Muscle of arm (tissue), 1 donor: ENCODE measurements at regions not wholly inside any gene's neighbourhood (a gene's known extent, or its start where the extent isn't known, plus 50 kb on each side); places are given as distances from the start of the nearest gene placed in this dataset.
"Not testable (repeated sequence)": the region's sequence is repeated elsewhere in the genome, so short reads cannot be mapped to it uniquely, and the experiment has no call there.

Source experiments
- DNase-seq: peaks from one replicate; pipeline ENCODE4 v3.0.0-alpha.2; 2013

DNA sequence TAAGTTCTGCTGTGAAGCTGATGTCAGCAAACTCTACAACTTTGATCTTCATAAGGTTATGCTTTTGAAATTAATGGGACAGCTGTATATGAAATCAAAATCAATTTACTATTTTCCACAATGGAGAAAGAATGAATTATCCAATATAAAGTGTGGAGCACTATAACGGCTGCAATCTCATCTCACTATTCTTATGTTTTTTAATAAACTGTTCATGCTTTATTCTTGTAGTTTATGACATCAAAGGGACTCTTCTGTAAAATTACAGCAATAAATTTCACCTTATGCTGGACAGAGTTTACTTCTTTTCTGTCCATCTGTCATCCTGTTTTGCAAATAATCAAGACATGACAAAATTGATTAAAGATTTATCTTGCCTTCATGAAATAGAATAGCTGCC, 192.5 kb downstream of the TECRL start:
- DNase-seq = no peak

DNA sequence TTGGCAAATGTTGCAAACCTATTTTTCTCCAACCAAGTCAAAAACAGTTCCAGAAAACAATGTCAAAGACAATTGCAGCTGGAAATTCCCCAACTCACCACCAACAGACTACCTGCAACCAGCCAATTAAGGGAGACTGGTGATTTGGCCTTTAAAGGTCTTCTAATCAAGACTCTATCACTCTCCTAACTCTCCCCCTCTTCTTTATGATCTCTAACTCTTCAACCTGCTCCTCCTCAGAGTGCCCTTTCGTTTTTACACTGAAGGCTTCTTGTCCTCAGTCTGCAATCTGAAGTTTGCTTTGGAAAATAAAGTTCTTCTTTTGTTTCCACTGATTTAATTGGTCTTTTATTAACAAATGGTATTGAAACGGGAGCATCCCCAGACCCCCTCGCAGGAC, 203.9 kb downstream of the TECRL start:
- DNase-seq = no peak

DNA sequence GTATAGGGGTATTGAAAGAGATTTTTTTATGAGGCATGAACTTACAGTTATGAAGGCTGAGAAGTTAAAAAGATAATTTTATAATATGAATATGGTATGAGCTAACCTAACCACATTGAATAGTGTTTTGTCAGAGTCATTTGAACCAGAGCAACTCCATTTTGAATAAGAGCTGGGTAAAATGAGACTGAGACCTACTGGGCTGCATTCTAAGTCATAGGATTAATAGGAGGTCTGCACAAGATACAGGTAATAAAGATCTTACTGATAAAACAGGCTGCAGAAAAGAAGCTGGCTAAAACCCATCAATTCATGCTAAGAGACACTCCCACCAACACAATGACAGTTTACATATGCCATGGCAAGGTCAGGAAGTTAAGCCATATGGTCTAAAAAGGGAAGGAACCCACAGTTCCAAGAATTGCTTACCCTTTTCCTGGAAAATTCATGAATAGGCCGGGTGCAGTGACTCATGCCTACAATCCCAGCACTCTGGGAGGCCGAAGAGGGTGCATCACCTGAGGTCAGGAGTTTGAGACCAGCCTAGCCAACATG, 209.2 kb downstream of the TECRL start:
- no peak for DNase-seq

DNA sequence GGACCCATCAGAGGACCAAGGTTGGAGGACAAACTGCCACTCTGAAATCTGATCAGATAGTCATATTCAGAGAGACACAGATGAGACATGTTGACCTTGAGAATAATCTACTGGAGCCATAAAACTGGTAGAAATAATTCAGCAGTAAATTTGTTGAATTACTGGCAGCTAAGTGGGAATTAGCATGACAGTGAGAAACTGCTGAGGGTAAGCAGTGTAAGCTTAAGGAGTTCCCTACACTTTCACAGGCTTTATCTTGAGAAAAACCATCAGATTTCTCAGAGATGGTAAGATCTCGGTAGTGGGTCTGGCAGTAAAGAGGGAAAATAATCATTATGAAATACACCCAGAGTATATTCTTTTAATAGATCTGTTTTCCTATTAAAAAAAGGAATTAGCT, 213.7 kb downstream of the TECRL start:
- DNase-seq = no peak

DNA sequence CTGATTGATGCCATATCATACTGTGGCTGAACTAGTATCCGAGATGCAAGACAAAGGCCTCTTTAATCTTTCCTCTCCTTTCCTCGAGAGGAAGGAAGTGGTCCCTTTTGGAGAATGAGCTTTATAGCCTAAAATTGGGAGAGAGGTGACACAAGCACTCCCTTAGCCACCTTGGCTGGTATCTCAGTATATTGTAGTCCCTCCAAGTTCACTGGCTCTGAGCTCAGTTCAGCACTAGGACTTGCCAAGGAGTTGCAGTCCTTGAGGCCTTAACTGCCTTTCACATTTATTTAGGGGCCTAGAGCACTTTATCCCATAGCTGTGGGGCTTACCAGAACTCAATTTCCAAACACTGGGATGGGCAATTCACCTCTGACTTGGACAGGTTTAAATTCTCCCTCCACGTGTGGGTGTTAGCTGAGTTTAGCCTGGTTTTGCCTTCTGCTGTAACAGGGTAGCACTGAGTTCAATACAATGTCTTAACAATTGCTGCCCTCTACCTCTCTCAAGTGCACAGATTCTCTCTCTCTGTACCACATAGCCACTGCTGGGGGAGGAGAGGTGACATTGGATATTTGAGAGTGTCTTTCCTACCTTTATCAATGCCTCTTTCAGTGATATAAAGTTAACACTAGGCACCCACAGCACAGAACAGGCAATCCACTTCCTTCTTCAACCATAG, 216.4 kb downstream of the TECRL start:
- DNase-seq = no peak

DNA sequence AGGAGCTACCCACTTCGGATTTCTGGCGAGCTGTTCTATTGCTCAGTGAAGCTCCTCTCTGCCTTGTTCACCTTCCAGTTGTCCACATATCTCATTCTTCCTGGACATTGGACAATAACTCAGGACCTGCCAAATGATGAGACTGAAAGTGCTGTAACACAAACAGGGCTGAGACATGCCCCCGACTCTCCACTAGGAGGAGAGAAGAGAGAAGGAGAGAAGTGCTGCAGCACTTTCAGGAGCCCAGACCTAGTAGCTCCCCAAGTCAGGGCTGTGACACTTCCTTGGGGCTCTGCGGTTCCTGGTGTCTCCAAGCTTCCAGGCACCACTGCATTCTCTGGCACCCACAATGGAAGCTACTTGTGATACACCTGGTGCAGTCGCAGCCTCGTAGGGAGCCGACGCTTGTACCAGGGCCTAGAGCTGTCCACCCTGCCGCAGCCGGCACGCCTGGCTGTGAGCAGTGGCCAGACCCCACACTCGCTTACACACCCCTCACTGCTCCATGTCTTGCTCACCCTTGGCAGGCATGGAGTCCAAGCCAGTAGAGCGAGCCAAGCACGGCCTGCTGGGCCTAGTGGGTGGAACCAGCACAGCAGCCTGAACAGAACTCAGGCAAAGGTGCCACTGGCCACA, 234.9 kb downstream of the TECRL start:
- no peak for DNase-seq

DNA sequence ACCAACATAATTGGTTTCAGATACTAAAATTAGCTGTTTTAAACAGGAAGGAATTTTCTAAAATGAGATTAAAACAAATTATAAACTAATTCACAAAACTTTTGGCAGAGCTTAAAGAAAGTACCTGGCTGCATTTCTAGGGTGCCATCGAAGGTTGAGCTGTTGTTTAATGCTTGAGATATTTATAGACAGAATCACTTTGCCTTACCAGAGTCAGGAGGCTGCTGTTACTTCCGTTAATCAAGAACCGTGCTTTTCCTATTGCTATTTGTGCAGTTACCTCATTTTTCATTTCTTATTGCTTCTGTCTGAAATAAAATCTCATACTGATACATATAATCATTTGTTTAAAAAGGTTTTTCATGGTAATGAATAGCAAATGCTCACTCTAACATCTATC, 242.9 kb downstream of the TECRL start:
- no peak for DNase-seq

DNA sequence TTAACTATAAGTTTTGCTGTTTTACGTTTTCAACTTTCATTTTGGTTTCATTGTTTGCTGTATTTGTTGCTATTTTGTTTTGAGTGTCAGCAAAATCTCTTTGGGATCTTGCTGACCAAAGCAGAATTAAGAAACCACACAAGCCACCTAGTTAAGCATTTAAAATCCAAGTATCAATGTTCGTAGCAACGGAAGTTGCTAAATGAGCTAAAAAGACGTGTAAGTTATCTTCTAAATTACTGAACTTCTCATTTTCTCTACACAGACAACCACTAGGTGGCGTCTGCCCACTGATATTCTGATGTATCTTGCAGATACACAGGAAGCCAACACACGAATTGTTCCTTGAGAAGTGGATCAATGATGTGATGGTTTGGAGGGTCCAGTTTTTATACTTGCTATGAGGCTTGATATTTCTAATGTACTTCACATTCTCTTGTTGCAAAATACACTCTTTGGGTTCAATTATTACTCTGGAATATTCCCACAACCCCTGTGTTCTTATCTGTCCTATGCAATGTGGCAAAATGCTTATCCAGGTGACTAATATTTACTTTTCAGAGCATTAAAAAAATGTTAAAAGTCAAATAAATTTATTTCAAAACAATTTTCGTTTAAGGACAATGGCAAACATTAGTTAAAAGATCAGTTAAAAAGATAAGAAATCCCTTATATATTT, 250.5 kb downstream of the TECRL start:
- peak; percentile 66 for DNase-seq

DNA sequence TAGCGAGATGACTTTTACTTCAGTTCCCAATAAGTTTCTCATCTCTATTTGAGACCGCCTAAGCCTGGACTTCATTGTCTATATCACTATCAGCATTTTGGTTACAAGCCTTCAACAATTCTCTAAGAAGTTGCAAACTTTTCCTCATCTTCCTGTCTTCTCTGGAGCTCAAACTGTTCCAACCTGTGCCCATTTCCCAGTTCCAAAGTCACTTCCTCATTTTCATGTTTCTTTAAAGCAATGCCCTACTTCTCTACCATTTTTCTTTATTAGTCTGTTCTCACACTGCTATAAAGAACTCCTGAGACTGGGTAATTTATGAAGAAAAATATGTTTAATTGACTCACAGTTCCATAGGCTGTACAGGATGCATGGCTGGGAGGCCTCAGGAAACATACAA, 251.9 kb downstream of the TECRL start:
- DNase-seq = no peak

DNA sequence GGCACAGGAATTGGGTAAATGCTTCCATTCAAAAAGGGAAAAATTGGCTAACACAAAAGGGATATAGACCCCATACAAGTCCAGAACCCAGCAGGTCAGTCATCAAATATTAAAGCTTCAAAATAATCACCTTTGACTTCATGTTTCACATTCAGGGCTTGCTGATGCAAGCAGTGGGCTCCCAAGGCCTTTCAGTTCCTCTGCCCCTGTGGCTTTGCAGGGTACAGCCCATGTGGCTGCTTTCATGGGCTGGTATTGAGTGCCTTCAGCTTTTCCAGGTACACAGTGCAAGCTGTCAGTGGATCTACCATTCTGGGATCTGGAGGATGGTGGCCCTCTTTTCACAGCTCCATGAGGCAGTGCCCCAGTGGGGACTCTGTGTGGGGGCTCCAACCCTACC, 253.0 kb downstream of the TECRL start:
- DNase-seq = no peak

DNA sequence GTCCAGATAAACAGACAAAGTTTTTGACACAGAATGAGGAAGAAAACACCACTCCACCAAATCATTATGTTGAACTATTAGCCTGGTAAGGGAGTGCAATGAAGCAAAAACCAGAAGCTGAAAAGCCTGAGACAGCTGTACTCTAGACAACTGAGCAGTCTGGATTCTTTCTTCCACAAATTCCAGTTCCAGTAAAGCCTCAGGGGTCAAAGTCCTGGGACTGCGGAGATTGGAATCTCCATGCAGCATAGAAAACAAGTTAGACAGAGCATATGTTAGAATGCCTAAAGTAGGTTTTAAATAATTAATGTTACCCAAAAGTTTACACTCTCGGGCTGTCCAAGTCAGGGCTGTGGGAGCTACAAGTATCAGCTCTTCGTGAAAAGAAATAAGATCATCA, 263.2 kb downstream of the TECRL start:
- DNase-seq = no peak

DNA sequence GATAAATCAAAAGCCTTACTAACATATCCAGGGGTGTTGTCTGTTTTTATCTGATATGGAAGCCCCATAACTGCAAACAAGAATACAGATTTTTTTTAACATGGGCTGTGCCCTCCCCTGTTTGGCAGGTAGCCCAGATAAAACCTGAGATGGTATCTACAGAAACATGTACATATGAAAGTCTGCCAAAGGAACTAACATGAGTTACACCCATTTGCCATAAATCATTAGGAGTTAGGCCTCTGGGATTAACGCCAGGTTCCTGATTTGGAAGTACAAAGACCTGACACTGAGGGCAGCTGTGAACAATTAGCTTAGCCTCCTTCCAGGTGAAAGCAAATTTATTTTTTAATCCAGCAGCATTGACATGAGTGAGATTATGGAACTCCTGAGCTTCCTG, 264.3 kb downstream of the TECRL start:
- DNase-seq = no peak

DNA sequence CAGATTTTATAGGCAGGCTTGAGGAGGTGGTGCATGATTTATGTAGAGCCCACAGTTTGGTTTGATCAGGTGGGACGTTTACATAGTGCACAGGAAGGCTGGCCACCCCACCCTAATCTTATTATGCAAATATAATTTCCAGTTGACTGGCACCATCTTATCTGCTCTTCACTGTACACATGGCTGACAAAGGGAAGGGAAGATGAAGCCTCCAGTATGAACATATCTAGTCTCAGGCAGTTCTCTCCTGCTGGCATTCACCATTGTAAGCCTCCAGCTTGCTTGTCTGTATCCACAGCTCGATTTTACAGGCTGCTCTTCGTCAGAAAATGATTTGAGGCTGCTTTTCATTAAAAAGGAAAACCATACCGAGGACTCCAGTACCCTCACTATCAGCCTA, 278.3 kb downstream of the TECRL start:
- no peak for DNase-seq

DNA sequence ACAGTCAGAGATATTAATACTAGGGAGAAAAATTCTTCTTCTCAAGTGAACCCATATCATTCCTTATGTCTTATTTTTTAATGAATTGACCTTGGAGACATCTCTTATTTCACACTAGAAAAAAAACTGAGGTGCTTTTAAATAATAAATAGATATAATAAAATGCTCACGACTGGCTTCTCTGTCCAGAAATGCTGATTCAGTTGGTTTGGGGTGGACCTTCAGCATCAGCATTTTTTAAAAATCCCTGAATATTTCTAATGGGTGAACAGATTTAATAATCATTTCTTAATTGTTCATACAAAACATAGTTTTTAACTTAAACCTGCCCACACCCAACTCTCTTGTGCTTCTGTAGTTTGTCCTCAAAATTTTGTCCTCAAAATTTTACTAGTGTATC, 283.9 kb downstream of the TECRL start:
- DNase-seq = no peak

DNA sequence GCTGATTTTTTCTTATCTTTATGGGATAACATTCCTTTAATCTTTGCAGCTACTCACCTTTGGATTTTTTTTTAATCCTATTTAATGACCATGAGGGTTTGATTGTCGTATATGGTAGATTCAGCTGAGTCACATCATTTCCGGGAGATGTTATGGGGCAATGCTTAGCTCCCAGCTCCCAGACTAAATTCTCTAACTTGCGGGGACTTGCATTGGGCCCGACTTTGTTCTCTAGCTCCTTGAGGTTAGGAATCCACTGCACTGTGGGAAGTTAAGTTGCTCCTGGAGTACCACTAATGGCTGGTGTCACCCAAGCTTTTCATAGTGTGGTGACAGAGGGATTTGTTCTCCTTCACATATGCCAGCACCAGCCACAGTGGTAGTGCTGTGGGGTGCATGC, 287.4 kb downstream of the TECRL start:
- no peak for DNase-seq

DNA sequence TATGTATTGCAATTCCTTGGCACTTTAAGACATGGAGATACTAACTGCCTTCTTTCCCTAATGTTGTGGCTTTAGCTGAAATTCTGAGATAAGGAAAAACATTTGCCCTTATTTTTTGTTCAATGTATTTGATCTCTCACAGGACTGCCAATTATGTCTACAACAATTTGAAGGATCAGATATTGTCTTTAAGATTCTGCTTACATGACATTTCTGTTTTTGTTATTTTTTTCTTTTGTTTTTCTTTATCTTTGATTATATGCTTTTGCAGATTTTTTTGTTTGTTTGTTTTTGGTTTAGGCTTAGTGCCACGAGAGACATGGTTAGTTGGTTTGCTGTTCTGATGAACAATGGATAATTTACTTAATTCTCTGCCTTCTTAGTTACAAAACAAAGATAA, 303.3 kb downstream of the TECRL start:
- DNase-seq = no peak

DNA sequence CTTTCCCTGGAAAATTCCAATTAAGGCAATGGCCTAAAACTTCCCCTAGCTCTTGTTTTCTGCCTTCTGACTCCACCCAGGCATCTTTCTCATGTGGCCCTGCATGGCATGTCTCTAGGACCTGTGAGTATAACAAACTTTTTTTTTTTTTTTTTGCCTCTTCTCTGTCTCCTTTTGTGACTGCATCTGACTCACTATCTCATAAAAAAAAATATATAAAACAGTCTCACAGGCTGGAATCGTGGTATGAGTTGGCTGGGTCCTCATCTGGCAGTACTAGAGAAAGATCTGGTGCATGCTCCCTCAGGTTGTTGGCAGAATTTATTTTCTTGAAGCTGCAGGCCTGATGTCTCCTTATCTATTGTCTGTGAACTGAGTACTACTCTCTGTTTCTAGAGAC, 313.9 kb downstream of the TECRL start:
- no peak for DNase-seq

DNA sequence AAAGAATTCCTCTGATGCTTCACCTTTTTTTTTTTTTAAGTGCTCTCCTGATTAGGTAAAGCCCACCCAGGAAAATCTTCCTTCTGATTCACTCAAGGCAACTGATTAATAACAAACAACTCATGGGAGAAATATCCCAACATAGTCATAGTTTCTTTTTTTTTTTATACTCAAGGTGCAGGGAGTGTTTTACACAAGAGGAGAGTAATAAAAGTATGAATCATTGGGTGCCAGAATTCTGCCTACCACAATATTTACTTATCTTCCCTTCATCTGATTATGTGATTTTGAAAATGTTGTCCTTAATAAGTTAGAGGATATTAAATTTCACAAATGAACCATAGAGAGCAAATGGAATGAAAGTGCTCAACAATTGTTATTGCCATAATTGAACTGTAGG, 329.9 kb downstream of the TECRL start:
- no peak for DNase-seq

DNA sequence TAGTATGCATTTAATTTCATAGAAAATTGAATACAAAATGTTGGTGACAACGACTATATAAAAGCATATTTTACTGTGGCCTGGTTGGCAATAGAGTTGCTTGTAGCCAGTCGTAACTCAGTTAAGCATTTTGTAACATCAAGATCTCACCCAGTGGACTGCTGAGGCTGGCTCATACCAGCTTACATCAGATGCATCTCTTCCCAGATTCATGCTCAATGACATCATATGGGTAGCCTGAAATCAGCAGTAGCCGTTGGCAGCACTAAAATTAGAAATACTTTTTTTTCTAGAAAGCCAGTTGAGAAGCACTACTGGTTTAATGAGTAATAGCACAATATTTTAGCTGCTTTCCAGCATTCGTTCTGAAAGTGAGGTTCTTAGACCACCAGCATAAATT, 341.2 kb downstream of the TECRL start:
- DNase-seq = no peak

DNA sequence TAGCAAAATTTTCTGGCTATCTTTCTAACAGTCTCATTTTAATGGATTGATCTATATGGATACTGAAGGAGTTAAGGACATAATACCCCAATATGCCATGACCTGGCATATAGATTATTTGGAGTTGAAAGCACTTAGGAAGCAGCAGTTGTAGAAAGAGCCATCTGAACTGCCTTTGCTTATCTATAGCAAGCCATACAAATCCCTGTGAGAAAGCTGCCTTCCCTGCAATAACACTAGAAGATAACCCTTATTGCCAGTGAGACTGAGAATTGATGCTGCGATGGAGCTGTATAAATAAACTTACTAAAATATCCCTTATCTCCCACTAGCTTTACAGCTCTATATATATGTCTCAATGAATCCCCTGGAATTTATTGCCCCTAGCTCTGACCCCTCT, 346.3 kb downstream of the TECRL start:
- no peak for DNase-seq

DNA sequence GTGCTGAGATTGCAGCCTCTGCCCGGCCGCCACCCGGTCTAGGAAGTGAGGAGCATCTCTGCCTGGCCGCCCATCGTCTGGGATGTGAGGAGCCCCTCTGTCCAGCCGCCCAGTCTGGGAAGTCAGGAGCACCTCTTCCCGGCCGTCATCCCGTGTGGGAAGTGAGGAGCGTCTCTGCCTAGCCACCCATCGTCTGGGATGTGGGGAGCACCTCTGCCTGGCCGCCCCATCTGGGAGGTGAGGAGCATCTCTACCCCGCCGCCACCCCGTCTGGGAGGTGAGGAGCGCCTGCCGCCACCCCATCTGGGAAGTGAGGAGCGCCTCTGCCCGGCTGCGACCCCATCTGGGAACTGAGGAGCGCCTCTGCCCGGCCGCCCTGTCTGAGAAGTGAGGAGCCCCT, 372.2 kb downstream of the TECRL start:
- not testable (repeated sequence) for DNase-seq

DNA sequence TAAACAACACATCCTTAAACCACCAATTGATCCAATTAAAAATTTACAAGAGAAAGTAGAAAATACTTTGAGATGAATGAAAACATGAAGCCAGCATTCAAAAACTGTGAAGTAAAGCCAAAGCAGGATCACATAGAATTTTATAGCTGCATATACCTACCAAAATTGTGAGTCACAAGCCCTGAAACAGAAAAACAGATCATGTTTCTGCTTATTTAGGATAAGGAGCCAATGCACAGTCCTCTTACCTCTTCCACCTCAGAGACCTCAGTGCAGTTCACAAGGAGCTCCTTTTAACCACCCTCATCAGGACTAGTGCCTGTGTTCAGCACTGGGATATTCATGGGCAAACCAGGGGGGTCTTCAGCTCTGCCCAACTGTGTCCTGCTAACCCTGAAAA, 386.7 kb downstream of the TECRL start:
- DNase-seq = no peak

DNA sequence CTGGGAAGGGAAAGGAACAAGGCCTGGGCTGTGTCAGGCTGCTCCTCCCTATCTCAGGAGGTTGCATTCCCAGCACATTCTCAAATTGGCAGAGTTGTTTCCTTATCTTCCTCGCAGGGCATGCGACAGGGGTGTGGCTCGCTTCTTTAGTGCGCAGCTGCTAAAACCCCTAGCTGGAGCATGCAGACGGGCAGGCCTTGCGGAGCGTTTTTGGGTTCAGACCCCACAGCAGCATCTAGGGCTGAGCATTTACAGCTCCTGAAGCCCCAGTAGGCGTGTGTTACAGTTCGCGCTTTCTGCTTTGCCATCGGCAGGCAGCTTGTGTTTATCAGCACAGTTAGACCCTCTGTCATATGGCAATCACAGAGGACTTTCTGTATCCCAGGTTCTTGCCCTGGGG, 392.4 kb downstream of the TECRL start:
- no peak for DNase-seq
